HG03139 (cell line): ENCODE measurements at regions not wholly inside any gene's neighbourhood (a gene's known extent, or its start where the extent isn't known, plus 50 kb on each side); places are given as distances from the start of the nearest gene placed in this dataset.
A peak's percentile ranks its signal among the peaks of the same experiment; 100 is the strongest.
"Not testable (repeated sequence)": the region's sequence is repeated elsewhere in the genome, so short reads cannot be mapped to it uniquely, and the experiment has no call there.

Source experiments
- ATAC-seq: cut with Tn5 transposase; IDR thresholded peaks from one replicate; pipeline ENCODE4 v1.9.1; 2021; ENCODE audit not compliant: unreplicated experiment

- ATAC-seq: no peak
These were observed 82.2 kb upstream of the TNP1 start for GRCh38 chr2:216942016-216942415.

GRCh38 chr2:216936954-216937357 lies 77.1 kb upstream of the TNP1 start:
- no peak for ATAC-seq

GRCh38 chr2:216934623-216935022 lies 74.8 kb upstream of the TNP1 start:
- ATAC-seq: no peak

- no peak for ATAC-seq
These were observed 74.3 kb upstream of the TNP1 start for GRCh38 chr2:216934151-216934550.

GRCh38 chr2:216932863-216933548 lies 73.1 kb upstream of the TNP1 start:
- ATAC-seq: no peak

GRCh38 chr2:216932113-216932862 lies 72.4 kb upstream of the TNP1 start:
- ATAC-seq: no peak

- no peak for ATAC-seq
These were observed 70.9 kb upstream of the TNP1 start for GRCh38 chr2:216930716-216931115.

- not testable (repeated sequence) for ATAC-seq
These were observed 69.5 kb upstream of the TNP1 start for GRCh38 chr2:216929338-216929737.

- ATAC-seq: no peak
These were observed 67.3 kb upstream of the TNP1 start for GRCh38 chr2:216927163-216927562.

GRCh38 chr2:216925636-216926366 lies 65.9 kb upstream of the TNP1 start:
- ATAC-seq: no peak

GRCh38 chr2:216925006-216925405 lies 65.1 kb upstream of the TNP1 start:
- no peak for ATAC-seq

GRCh38 chr2:216923706-216924105 lies 63.8 kb upstream of the TNP1 start:
- ATAC-seq: no peak

GRCh38 chr2:216922175-216922780 lies 62.4 kb upstream of the TNP1 start:
- ATAC-seq: peak; percentile 67

GRCh38 chr2:216920937-216921456 lies 61.1 kb upstream of the TNP1 start:
- ATAC-seq: no peak

- no peak for ATAC-seq
These were observed 60.4 kb upstream of the TNP1 start for GRCh38 chr2:216920143-216920876.

GRCh38 chr2:216918088-216918680 lies 58.3 kb upstream of the TNP1 start:
- ATAC-seq: no peak

- no peak for ATAC-seq
These were observed 57.2 kb upstream of the TNP1 start for GRCh38 chr2:216916956-216917650.

- ATAC-seq: no peak
These were observed 55.8 kb upstream of the TNP1 start for GRCh38 chr2:216915557-216916150.

- ATAC-seq: no peak
These were observed 54.6 kb upstream of the TNP1 start for GRCh38 chr2:216914491-216914890.
